Transverse colon (tissue), 4 donors: ENCODE measurements at regions not wholly inside any gene's neighbourhood (a gene's known extent, or its start where the extent isn't known, plus 50 kb on each side); places are given as distances from the start of the nearest gene placed in this dataset.

Source experiments
- EP300 ChIP-seq: sonication (generic); formaldehyde crosslinking; IDR thresholded peaks from one replicate; pipeline ENCODE4 v1.6.1; 2017; ENCODE audit warnings: antibody characterized with exemption, low read depth
- POLR2A ChIP-seq: fragments of 450-650 bp; IDR thresholded peaks from one replicate; pipeline ENCODE4 v1.6.1; 2016; ENCODE audit warnings: antibody characterized with exemption, mild to moderate bottlenecking, moderate library complexity
- POLR2AphosphoS5 ChIP-seq, 3 donors: sonication (generic); formaldehyde crosslinking; IDR thresholded peaks; one replicate each; pipeline ENCODE4 v1.6.1; 2016; ENCODE audit warnings: antibody characterized with exemption in 3 of 3
- TF ChIP-seq, protein P1 (sequence below), 5 experiments: fragments of 200-600 bp in 3 of 5; fragments of 450-650 bp in 2 of 5; sonication (generic) in 3 of 5; IDR thresholded peaks; 1 replicate in 2 of 5; 2 replicates in 3 of 5; pipeline ENCODE4 v1.5.1; 2016 to 2017; ENCODE audit warnings: antibody characterized with exemption in 5 of 5, inconsistent platforms in 3 of 5, mild to moderate bottlenecking in 2 of 5, moderate library complexity in 1 of 5

DNA sequence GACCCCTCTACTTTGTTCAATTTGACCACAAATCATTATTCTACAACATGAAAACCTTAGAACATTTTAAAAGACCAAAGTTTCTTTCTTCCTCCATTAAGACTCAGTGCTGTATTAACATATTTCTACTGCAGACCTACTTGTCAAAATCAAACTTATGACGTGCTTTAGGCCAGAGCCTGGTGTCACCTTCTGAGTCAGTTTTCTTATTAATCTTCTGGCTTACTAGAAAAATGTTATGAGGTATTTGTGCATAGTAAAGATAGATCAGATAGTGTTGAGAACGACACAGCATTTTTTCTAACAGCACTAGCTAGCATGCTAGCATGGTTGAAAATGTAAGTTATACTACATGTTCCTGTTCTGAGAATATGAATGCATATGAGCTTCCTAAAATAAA is 333.6 kb upstream of the FAM241A start:
- TF ChIP-seq EP300 = no peak
- TF ChIP-seq POLR2A = no peak
- TF ChIP-seq, protein P1, sequence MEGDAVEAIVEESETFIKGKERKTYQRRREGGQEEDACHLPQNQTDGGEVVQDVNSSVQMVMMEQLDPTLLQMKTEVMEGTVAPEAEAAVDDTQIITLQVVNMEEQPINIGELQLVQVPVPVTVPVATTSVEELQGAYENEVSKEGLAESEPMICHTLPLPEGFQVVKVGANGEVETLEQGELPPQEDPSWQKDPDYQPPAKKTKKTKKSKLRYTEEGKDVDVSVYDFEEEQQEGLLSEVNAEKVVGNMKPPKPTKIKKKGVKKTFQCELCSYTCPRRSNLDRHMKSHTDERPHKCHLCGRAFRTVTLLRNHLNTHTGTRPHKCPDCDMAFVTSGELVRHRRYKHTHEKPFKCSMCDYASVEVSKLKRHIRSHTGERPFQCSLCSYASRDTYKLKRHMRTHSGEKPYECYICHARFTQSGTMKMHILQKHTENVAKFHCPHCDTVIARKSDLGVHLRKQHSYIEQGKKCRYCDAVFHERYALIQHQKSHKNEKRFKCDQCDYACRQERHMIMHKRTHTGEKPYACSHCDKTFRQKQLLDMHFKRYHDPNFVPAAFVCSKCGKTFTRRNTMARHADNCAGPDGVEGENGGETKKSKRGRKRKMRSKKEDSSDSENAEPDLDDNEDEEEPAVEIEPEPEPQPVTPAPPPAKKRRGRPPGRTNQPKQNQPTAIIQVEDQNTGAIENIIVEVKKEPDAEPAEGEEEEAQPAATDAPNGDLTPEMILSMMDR (IDR thresholded peaks at IDR 0.05) = no peak
- TF ChIP-seq POLR2AphosphoS5 (IDR thresholded peaks at IDR 0.05) = no peak
